LNCaP clone FGC (cell line): ENCODE measurements at regions not wholly inside any gene's neighbourhood (a gene's known extent, or its start where the extent isn't known, plus 50 kb on each side); places are given as distances from the start of the nearest gene placed in this dataset.

Experiments used
- DNase-seq: peaks from one replicate; pipeline ENCODE4 v3.0.0-alpha.2; 2011; ENCODE audit warnings: low read depth
- H3K4me3 ChIP-seq: 2 replicates; pipeline ENCODE4 v1.5.1; 2011; ENCODE audit warnings: mild to moderate bottlenecking, low read depth, low read length, control low read depth
- TF ChIP-seq, protein P1 (sequence below): IDR thresholded peaks from 2 replicates; pipeline ENCODE4 v1.5.1; 2012; ENCODE audit warnings: mild to moderate bottlenecking; ENCODE audit not compliant: control insufficient read depth, insufficient read depth; ENCODE audit errors: extremely low read depth

- no peak overlapping the region for H3K4me3 ChIP-seq
- TF ChIP-seq, protein P1, sequence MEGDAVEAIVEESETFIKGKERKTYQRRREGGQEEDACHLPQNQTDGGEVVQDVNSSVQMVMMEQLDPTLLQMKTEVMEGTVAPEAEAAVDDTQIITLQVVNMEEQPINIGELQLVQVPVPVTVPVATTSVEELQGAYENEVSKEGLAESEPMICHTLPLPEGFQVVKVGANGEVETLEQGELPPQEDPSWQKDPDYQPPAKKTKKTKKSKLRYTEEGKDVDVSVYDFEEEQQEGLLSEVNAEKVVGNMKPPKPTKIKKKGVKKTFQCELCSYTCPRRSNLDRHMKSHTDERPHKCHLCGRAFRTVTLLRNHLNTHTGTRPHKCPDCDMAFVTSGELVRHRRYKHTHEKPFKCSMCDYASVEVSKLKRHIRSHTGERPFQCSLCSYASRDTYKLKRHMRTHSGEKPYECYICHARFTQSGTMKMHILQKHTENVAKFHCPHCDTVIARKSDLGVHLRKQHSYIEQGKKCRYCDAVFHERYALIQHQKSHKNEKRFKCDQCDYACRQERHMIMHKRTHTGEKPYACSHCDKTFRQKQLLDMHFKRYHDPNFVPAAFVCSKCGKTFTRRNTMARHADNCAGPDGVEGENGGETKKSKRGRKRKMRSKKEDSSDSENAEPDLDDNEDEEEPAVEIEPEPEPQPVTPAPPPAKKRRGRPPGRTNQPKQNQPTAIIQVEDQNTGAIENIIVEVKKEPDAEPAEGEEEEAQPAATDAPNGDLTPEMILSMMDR: no peak
- DNase-seq: no peak
Measured at GRCh38 chr2:35104309-35104708, 1251.3 kb upstream of the CRIM1 start.

- TF ChIP-seq, protein P1: no peak
- DNase-seq: no peak
- H3K4me3 ChIP-seq: no peak overlapping the region
Measured at GRCh38 chr2:35099342-35099741, 1256.2 kb upstream of the CRIM1 start.

GRCh38 chr2:35082072-35082471 lies 1273.5 kb upstream of the CRIM1 start:
- TF ChIP-seq, protein P1: no peak
- no peak for DNase-seq
- no peak overlapping the region for H3K4me3 ChIP-seq

DNA sequence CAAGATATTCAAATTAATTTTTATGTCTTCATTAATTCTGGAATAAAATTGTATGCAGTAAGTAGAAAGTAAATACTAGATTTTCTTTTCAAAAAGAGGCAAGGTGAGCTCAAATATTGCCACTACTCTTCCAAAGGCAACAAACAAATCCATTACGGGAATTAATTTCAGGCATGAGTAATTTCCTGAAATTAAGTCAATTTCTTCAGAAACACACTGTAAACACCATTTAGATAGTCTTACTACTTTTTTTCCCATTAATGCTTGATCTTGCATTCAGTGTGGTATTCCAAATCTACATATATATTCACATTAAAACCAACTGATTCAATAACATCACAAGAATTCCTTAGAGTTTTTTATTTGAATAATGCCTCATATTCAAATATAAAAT lies 1274.0 kb upstream of the CRIM1 start:
- DNase-seq: no peak
- TF ChIP-seq, protein P1: no peak
- H3K4me3 ChIP-seq: no peak overlapping the region

DNA sequence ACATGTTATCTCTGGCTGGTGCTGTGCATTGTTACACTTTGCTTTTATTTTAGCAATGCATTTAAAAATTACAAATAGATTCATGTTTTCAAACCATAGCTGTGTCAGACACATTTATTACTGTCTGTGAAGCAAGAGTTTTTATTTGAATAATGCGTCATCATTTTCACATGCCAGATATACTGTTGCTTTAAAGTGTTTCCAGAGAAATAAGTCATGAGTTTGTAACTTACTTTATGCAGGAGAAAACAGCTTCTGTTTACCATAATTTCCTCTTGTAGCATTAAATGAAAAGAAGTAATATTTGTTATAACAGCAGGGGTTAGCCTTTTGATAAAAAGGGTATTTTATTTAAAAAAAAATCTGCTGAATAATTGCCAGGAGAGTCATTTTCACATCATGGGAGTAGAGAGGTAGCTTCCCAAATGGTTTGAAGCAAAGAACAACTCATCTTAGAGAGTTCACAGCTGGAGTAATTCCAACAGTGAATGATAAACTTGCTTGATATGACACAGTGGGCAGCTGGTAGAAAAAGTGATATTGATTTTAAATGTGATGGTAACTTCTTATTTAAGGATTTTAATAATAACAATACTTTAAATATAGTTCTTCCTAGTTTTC lies 1274.5 kb upstream of the CRIM1 start:
- TF ChIP-seq, protein P1: no peak
- DNase-seq: no peak
- H3K4me3 ChIP-seq: no peak overlapping the region

DNA sequence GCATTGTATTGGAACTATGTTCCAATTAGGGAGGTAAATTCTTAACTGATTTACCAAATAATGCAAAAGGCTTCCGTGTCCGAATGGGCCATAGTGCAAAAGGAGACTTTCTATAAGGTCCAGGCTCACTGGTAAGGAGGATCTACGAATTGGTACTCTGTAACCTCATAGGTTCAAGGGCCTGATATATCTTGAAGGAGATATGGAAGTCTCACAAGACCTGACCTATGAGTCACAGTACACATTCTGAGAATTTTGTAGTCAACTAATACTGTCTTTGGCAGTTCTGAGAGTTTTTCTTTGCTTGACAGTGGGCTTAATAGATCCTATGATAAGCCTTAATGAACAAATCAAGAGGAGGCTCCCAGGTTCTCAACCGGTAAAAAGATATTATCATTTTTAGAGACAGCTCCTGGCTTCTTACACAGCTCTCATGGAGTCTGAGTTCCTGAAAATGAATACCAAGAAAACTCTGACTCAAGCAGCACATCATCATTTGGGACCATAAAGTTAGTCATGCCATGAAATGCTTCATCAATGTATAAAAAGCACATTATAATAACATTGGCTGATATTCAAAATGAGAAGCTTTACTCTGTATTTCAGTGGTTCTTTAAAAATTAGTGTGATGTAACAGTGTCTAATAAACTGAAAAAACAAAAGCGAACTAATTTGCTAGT lies 1275.2 kb upstream of the CRIM1 start:
- DNase-seq: no peak
- no peak overlapping the region for H3K4me3 ChIP-seq
- TF ChIP-seq, protein P1: no peak

DNA sequence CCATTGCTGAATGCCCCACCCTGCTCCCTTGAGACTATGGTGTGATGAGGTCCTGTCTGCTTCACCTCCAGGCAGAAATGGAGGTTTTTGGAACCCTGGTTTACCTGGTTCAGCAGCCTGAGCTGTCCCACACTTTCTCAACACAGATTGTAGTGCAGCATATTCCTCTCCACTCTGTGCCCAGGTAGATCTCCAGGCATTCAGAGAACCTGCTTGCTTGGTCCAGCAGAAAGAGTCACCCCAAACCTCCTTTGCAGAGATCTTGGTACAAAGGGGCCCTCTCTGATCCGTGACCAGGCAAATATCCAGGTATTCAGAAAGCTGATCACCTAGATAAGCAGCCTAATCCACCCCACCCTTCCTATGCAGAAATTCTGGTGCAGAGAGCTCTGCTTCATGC lies 1288.2 kb upstream of the CRIM1 start:
- TF ChIP-seq, protein P1: no peak
- no peak overlapping the region for H3K4me3 ChIP-seq

More for the DNA sequence above, 1288.2 kb upstream of the CRIM1 start:
- DNase-seq: no peak
